Left lung (tissue), 4 donors: ENCODE measurements at regions not wholly inside any gene's neighbourhood (a gene's known extent, or its start where the extent isn't known, plus 50 kb on each side); places are given as distances from the start of the nearest gene placed in this dataset.

Source experiments
- ATAC-seq: fragments of 200-7000 bp; cut with Tn5 transposase; one replicate; pipeline ENCODE4 v1.9.1; 2020; ENCODE audit warnings: moderate library complexity
- DNase-seq, 4 donors: peaks; one replicate each; pipeline ENCODE4 v3.0.0-alpha.2; 2013 to 2020
- H3K27ac ChIP-seq, 2 donors: fragments of 200-600 bp; sonication (generic) in 1 of 2; one replicate each; pipeline versions ENCODE4 v1.5.0 to v1.8.0; 2020 to 2021
- H3K27me3 ChIP-seq, 2 donors: fragments of 200-600 bp; sonication (generic) in 1 of 2; one replicate each; pipeline versions ENCODE4 v1.5.0 to v1.8.0; 2020 to 2021
- H3K36me3 ChIP-seq, 2 donors: fragments of 200-600 bp; sonication (generic) in 1 of 2; one replicate each; pipeline versions ENCODE4 v1.5.0 to v1.8.0; 2020 to 2021
- H3K4me1 ChIP-seq, 2 donors: fragments of 200-600 bp; one replicate each; pipeline ENCODE4 v1.8.0; 2021
- H3K4me3 ChIP-seq, 2 donors: fragments of 200-600 bp; sonication (generic) in 1 of 2; one replicate each; pipeline versions ENCODE4 v1.5.0 to v1.8.0; 2020 to 2021; ENCODE audit warnings: mild to moderate bottlenecking in 1 of 2
- H3K9me3 ChIP-seq, 2 donors: fragments of 200-600 bp; sonication (generic) in 1 of 2; one replicate each; pipeline versions ENCODE4 v1.5.0 to v1.8.0; 2020 to 2021
- intact Hi-C, 2 donors: fragments of 100-400 bp; cut with DNase I; formaldehyde crosslinking; loops; one replicate each; pipeline versions ENCODE4 v1.11.2 to v1.14.2; 2022
- TF ChIP-seq, protein P1 (sequence below), 2 donors: fragments of 200-600 bp; sonication (generic) in 1 of 2; IDR thresholded peaks; one replicate each; pipeline versions ENCODE4 v1.5.0 to v1.8.0; 2021; ENCODE audit warnings: antibody characterized with exemption in 2 of 2
- donor health status: DM: no; HTN: yes; CAD: no.
- donor health status: DM: no; HTN: no; CAD: no.

DNA sequence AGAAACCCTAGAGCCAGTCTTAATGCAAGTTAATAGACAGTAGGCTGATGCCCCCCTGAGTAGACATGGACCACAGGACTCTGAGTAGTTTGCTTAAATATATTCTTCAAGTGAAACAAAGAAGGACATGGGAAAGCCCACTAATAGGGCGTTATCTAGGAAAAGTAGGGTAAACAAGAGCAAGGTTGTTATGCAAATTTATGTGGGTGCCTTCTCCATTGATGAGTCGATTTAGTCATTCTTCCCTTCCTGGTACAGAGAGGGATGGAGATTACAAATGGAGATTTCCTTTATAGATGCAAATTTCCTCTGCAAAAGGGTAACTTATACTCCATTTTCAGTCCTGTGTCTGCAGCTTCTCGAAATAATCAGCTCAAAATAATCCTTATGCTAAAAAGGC, 262.0 kb downstream of the CD83 start:
- ATAC-seq = no peak
- TF ChIP-seq, protein P1, sequence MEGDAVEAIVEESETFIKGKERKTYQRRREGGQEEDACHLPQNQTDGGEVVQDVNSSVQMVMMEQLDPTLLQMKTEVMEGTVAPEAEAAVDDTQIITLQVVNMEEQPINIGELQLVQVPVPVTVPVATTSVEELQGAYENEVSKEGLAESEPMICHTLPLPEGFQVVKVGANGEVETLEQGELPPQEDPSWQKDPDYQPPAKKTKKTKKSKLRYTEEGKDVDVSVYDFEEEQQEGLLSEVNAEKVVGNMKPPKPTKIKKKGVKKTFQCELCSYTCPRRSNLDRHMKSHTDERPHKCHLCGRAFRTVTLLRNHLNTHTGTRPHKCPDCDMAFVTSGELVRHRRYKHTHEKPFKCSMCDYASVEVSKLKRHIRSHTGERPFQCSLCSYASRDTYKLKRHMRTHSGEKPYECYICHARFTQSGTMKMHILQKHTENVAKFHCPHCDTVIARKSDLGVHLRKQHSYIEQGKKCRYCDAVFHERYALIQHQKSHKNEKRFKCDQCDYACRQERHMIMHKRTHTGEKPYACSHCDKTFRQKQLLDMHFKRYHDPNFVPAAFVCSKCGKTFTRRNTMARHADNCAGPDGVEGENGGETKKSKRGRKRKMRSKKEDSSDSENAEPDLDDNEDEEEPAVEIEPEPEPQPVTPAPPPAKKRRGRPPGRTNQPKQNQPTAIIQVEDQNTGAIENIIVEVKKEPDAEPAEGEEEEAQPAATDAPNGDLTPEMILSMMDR (IDR thresholded peaks at IDR 0.05) = no peak
- H3K9me3 ChIP-seq = no peaks in the 10 kb centered on the region
- no peaks in the 10 kb centered on the region for H3K36me3 ChIP-seq
- no peaks in the 10 kb centered on the region for H3K4me1 ChIP-seq
- no peaks in the 10 kb centered on the region for H3K27me3 ChIP-seq
- H3K27ac ChIP-seq = no peak overlapping the region
- DNase-seq = no peak
- no peak overlapping the region for H3K4me3 ChIP-seq
- intact Hi-C loops = no loop called here

DNA sequence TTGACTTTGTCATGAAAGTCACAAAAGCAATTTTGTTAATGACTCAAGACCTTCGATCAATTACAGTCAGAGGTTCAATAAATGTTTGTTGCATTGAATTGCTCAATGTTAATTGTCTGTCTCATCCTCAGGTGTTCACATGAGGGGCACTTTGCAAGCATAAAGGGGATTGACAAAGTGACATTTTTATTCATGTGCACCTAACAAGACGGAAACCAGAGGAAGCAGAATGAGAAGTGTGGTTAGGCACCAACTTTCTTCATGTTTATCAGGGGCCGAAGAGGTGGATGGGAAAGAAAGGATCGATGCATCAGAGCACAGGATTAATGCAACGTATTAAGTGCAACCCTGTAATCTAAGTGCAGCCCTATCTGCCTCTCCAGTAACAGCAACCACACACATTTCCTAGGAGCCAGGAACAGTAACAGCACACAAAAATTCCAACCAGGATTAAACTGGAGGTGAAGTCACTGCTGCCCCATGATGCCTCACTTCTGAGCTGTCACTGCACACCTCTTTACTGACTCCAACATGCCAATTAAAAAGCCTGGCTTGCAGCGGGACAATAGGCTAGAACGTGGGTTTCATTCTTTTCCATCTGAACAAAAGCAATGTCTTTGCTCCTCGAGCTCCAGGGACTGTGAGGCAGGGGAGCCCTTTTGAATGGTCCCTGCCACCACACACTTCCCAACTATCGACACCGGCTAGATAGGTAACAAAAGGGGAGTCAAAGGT, 262.7 kb downstream of the CD83 start:
- Histone ChIP-seq H3K4me1 (no peaks in the 10 kb centered on the region), H3K4me3 (no peak overlapping the region), H3K27ac (no peak overlapping the region), H3K9me3 (no peaks in the 10 kb centered on the region), H3K27me3 (no peaks in the 10 kb centered on the region), H3K36me3 (no peaks in the 10 kb centered on the region)
- intact Hi-C loops = no loop called here
- TF ChIP-seq, protein P1 (IDR thresholded peaks at IDR 0.05) = no peak
- ATAC-seq (no peak), DNase-seq (no peak)

DNA sequence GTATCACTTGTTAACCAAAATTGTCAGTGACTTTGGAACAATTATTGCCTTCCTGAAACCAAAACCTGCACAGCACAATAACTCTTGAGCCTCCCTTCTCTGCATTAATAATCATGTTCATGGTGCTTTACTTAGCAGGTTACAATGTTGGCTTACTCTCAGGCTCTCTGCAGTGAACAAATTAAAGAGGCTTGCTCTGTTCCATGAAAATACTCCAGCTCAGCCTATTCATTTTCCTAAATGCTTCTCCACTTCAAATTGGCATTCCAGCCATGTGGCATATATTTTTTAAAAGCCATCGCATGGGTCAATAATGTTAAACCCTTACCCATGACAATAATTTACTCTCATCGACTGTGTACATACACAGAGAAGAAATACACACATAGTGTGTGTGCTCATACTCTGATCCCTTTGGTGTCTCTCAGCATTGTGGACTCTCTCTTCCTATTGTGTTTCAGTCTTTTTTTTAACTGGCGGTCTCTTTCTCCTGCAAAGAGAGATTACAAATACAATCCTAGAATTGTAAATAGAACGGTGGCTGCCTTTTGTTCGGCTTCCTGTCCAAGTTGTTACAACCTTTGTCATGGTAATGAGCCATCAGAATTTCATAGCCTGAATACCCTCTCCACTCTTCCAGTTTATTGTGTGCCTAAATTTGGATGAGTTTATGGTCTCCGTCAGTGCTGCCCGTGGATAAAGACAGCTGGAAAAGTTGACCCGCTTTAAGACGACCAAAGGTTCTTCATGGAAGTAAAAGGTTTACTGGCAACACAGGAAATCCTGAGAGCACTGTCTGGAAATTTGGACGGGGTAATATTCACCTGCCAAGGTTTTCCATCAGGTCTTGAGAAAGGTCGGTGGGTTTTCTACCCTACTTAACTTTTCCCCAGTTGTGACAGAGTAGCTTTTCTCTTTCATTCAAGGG, 263.6 kb downstream of the CD83 start:
- TF ChIP-seq, protein P1 (IDR thresholded peaks at IDR 0.05) = no peak
- DNase-seq (no peak), ATAC-seq (no peak)
- Histone ChIP-seq H3K9me3 (no peaks in the 10 kb centered on the region), H3K4me1 (no peaks in the 10 kb centered on the region), H3K4me3 (no peak overlapping the region), H3K27me3 (no peaks in the 10 kb centered on the region), H3K36me3 (no peaks in the 10 kb centered on the region), H3K27ac (no peak overlapping the region)
- intact Hi-C loops = no loop called here

DNA sequence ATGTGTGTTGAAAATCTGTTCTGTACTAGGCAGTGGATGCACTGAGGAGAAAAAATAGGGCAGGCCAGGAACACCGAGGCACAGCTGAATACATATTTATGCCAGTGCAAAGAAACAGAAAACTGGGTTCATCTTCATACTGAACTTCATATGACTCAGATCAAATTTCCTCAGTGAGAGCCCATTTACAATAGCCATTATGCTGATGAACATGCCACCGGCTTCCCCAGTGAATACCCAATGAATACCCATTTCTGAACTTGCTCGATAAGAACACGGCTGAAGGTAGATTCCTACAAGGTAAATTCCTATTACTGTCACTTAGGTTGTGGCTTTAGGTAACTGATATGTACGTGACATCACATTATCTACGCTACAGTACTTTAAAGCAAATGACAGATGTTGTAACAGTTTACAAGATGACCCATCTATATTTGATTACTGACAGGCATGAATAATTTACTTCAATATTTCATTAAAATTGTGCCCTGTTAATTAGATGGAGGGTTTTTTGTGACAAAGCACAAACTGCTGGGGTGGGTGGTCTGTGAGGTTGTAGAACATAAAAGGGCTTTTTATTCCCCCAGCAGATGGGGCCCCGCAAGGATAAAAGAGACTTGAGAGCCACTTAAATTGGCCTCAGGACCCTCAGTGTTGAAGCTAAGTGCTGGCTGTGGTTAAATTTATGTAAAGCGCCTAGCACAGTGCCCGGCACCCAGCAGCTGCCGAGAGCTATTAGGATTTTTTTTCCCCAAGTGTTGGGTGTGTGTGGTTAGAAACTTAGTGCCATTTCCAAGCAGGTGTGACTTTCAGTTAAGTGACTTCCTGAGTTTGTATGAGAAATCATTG, 264.5 kb downstream of the CD83 start:
- H3K4me3 ChIP-seq = no peak overlapping the region
- no peaks in the 10 kb centered on the region for H3K4me1 ChIP-seq
- no peak for ATAC-seq
- no peaks in the 10 kb centered on the region for H3K9me3 ChIP-seq
- intact Hi-C loops = no loop called here
- no peak for DNase-seq
- H3K36me3 ChIP-seq = no peaks in the 10 kb centered on the region
- no peak overlapping the region for H3K27ac ChIP-seq
- no peaks in the 10 kb centered on the region for H3K27me3 ChIP-seq
- TF ChIP-seq, protein P1 (IDR thresholded peaks at IDR 0.05) = no peak
